ENCODE measurements at regions not wholly inside any gene's neighbourhood (a gene's known extent, or its start where the extent isn't known, plus 50 kb on each side); places are given as distances from the start of the nearest gene placed in this dataset.

GRCh38 chr14:97854918-97855317 is 1057.7 kb downstream of the VRK1 start:
- no peak overlapping the region for H2AFZ ChIP-seq (ENCODE audit: low read depth)
- H3K27ac ChIP-seq (ENCODE audit: low read depth in 2 of 2, low read length in 1 of 2), result no peak overlapping the region
- H4K20me1 ChIP-seq (ENCODE audit: insufficient read depth), result no peaks in the 10 kb centered on the region
- H3K9me3 ChIP-seq, result no peaks in the 10 kb centered on the region
- WGBS (ENCODE audit: low lambda C conversion rate), result 7% methylated on average over 9 of the region's 9 CpGs
- POLR2A ChIA-PET, result no interaction called here
- H3K9ac ChIP-seq, result no peak overlapping the region
- no peak for TF ChIP-seq SMC3 (IDR thresholded peaks at IDR 0.05; ENCODE audit: low read depth, low read length)
- TF ChIP-seq JUND (IDR thresholded peaks at IDR 0.05), result no peak
- TF ChIP-seq ELF1 (IDR thresholded peaks at IDR 0.05), result no peak
- TF ChIP-seq, protein P1, sequence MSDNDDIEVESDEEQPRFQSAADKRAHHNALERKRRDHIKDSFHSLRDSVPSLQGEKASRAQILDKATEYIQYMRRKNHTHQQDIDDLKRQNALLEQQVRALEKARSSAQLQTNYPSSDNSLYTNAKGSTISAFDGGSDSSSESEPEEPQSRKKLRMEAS (IDR thresholded peaks at IDR 0.05; ENCODE audit: low read depth), result no peak
- TF ChIP-seq TCF12 (IDR thresholded peaks at IDR 0.05), result no peak
- no peak for TF ChIP-seq RCOR1 (IDR thresholded peaks at IDR 0.05; ENCODE audit: low read length)
- TF ChIP-seq CHD2 (IDR thresholded peaks at IDR 0.05; ENCODE audit: low read length, partially characterized antibody), result no peak
- TF ChIP-seq SIN3A (IDR thresholded peaks at IDR 0.05; ENCODE audit: borderline replicate concordance, low read depth, low read length), result no peak
- TF ChIP-seq USF2 (IDR thresholded peaks at IDR 0.05; ENCODE audit: borderline replicate concordance, low read depth, low read length), result no peak
- no peak for TF ChIP-seq FOXJ3 (CRISPR knock-in tag; IDR thresholded peaks at IDR 0.05)
- no peak for TF ChIP-seq NRF1 (IDR thresholded peaks at IDR 0.05; ENCODE audit: low read depth, low read length)
- TF ChIP-seq TAF1 (IDR thresholded peaks at IDR 0.05; ENCODE audit: borderline replicate concordance, low read depth, low read length), result no peak
- TF ChIP-seq, protein P2, sequence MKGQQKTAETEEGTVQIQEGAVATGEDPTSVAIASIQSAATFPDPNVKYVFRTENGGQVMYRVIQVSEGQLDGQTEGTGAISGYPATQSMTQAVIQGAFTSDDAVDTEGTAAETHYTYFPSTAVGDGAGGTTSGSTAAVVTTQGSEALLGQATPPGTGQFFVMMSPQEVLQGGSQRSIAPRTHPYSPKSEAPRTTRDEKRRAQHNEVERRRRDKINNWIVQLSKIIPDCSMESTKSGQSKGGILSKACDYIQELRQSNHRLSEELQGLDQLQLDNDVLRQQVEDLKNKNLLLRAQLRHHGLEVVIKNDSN (IDR thresholded peaks at IDR 0.05; ENCODE audit: borderline replicate concordance, low read depth), result no peak
- no peak for TF ChIP-seq FOXM1 (IDR thresholded peaks at IDR 0.05; ENCODE audit: low read depth)
- TF ChIP-seq EP300 (IDR thresholded peaks at IDR 0.05; ENCODE audit: borderline replicate concordance in 1 of 2, low read depth in 1 of 2, low read length in 1 of 2), result no peak
- TF ChIP-seq REST (IDR thresholded peaks at IDR 0.05; ENCODE audit: low read depth, low read length), result no peak
- no peak for TF ChIP-seq MEF2A (IDR thresholded peaks at IDR 0.05; ENCODE audit: borderline replicate concordance, low read depth)
- TF ChIP-seq RFX5 (IDR thresholded peaks at IDR 0.05; ENCODE audit: low read length), result no peak
- no peak for TF ChIP-seq GATA2 (CRISPR knock-in tag; IDR thresholded peaks at IDR 0.05)
- no peak for TF ChIP-seq CTCF (IDR thresholded peaks at IDR 0.05)
- no peak overlapping the region for H3K4me3 ChIP-seq (ENCODE audit: low read depth in 2 of 2, low read length in 1 of 2)
- no peaks in the 10 kb centered on the region for H3K36me3 ChIP-seq (replicated peaks in 1 of 2; ENCODE audit: control insufficient read depth in 1 of 2, insufficient read depth in 2 of 2, low read length in 1 of 2)
- H3K4me2 ChIP-seq, result no peak overlapping the region
- H3F3A ChIP-seq (replicated peaks; ENCODE audit: insufficient read depth), result no peaks in the 10 kb centered on the region
- CTCF ChIA-PET, result no interaction called here
- no peaks in the 10 kb centered on the region for H3K4me1 ChIP-seq (ENCODE audit: control insufficient read depth in 1 of 2, insufficient read depth in 2 of 2, low read depth in 1 of 2, low read length in 1 of 2)
- H3K27me3 ChIP-seq (ENCODE audit: insufficient read depth), result no peaks in the 10 kb centered on the region
- H3K79me2 ChIP-seq (ENCODE audit: insufficient read depth), result no peaks in the 10 kb centered on the region
- no peaks in the 10 kb centered on the region for H3K9me2 ChIP-seq
- DNase-seq, result no peak

Data from SK-N-SH (cell line).